ENCODE measurements at regions not wholly inside any gene's neighbourhood (a gene's known extent, or its start where the extent isn't known, plus 50 kb on each side); places are given as distances from the start of the nearest gene placed in this dataset.

- DNase-seq (ENCODE audit: low read depth), result no peak
- TF ChIP-seq, protein P1, sequence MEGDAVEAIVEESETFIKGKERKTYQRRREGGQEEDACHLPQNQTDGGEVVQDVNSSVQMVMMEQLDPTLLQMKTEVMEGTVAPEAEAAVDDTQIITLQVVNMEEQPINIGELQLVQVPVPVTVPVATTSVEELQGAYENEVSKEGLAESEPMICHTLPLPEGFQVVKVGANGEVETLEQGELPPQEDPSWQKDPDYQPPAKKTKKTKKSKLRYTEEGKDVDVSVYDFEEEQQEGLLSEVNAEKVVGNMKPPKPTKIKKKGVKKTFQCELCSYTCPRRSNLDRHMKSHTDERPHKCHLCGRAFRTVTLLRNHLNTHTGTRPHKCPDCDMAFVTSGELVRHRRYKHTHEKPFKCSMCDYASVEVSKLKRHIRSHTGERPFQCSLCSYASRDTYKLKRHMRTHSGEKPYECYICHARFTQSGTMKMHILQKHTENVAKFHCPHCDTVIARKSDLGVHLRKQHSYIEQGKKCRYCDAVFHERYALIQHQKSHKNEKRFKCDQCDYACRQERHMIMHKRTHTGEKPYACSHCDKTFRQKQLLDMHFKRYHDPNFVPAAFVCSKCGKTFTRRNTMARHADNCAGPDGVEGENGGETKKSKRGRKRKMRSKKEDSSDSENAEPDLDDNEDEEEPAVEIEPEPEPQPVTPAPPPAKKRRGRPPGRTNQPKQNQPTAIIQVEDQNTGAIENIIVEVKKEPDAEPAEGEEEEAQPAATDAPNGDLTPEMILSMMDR (conservative IDR thresholded peaks at IDR 0.05; ENCODE audit: control insufficient read depth, insufficient read depth, low read depth, low read length), result no peak
Measured at GRCh38 chr9:86868616-86869015, 78.7 kb downstream of the GAS1 start.

DNA sequence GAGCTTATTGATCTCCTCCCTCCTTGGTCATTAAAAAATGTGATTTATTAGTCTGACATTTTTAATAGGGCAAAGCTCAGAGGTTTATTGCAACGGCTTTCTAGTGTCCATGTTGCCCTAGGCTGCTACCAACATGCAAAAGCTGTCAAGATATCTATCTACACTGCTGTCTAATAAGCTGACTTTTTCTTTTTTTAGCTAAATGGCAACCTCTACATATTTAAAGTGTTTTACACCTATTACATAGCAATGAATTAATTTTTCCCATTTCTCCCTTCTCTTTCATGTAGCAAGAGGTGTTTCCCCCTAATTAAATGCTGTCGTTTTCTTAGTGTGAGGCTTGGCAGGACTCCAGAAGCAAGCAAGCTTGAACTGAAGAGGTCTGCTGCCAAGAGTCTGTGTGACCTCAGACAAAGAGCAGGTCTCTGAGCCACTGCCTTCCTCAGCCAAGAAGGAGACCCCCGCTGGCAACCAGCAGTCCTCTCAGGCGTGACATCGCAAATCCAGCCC lies 79.4 kb downstream of the GAS1 start:
- DNase-seq (ENCODE audit: low read depth), result no peak
- TF ChIP-seq, protein P1 (conservative IDR thresholded peaks at IDR 0.05; ENCODE audit: control insufficient read depth, insufficient read depth, low read depth, low read length), result no peak
- no peak overlapping the region for H3K4me3 ChIP-seq (ENCODE audit: control insufficient read depth, low read depth, low read length)

More at GRCh38 chr9:86868616-86869015, 78.7 kb downstream of the GAS1 start:
- no peak overlapping the region for H3K4me3 ChIP-seq (ENCODE audit: control insufficient read depth, low read depth, low read length)

GRCh38 chr9:86865952-86866351 lies 81.4 kb downstream of the GAS1 start:
- no peak for DNase-seq (ENCODE audit: low read depth)
- H3K4me3 ChIP-seq (ENCODE audit: control insufficient read depth, low read depth, low read length), result no peak overlapping the region
- TF ChIP-seq, protein P1 (conservative IDR thresholded peaks at IDR 0.05; ENCODE audit: control insufficient read depth, insufficient read depth, low read depth, low read length), result no peak

DNA sequence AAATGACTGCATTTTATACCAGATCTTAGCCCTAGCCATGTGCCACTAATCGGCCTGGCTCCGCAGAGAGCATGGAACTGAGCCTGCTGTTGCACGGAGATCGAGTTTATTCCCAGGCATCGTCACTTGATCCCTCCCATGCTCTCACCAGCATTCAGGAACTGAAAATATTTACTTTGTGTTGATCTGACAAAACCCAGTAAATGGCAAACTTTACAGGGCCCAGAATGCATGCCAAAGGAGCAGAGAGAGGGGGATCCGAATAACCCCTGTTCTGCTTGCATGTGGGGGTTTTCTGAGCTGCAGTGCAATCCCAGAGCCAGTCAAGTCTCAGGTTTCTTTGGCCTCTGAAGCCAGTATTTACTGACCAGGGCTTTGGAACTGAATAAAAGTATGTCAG lies 87.3 kb downstream of the GAS1 start:
- H3K4me3 ChIP-seq (ENCODE audit: control insufficient read depth, low read depth, low read length), result no peak overlapping the region
- no peak for DNase-seq (ENCODE audit: low read depth)
- TF ChIP-seq, protein P1 (conservative IDR thresholded peaks at IDR 0.05; ENCODE audit: control insufficient read depth, insufficient read depth, low read depth, low read length), result no peak

DNA sequence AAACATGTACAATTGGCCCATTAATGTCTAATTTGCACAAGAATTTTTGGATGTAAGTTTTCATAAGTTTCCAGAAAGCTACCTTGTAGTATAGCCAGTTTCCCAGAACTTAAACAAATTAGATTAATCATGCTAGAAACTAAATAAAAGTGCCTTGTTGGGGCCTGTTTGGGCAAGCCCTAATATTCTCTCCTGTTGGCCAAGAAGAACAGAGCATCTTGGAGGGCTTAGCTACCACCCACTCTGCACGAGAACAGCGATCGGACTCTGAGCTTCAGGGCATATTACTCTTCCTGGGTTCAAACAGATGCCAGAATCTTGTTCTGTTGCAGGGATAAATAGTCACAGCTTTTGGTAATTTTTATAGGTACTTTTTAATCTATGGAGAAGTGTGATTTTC lies 88.2 kb downstream of the GAS1 start:
- DNase-seq (ENCODE audit: low read depth), result no peak
- no peak overlapping the region for H3K4me3 ChIP-seq (ENCODE audit: control insufficient read depth, low read depth, low read length)
- TF ChIP-seq, protein P1 (conservative IDR thresholded peaks at IDR 0.05; ENCODE audit: control insufficient read depth, insufficient read depth, low read depth, low read length), result no peak

DNA sequence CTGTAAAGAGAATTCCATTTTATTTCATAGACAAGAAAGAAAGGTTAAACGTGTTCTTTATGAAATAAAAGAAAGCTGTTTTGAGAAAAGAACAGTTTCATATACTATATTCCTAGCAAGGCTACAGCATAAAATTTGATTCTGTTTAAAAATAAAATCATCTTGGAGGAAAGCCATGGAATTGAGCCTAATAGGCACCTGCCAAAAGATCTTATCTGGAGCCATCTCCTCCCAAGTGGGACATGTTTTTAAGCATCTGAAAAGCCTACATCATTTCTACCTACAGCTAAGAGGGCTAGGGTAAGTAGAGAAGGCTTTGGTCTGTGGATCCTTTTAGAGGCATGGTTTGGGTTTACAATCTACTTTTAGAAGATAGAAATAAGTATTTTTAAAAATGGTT lies 89.3 kb downstream of the GAS1 start:
- TF ChIP-seq, protein P1 (conservative IDR thresholded peaks at IDR 0.05; ENCODE audit: control insufficient read depth, insufficient read depth, low read depth, low read length), result no peak
- H3K4me3 ChIP-seq (ENCODE audit: control insufficient read depth, low read depth, low read length), result no peak overlapping the region
- DNase-seq (ENCODE audit: low read depth), result no peak

DNA sequence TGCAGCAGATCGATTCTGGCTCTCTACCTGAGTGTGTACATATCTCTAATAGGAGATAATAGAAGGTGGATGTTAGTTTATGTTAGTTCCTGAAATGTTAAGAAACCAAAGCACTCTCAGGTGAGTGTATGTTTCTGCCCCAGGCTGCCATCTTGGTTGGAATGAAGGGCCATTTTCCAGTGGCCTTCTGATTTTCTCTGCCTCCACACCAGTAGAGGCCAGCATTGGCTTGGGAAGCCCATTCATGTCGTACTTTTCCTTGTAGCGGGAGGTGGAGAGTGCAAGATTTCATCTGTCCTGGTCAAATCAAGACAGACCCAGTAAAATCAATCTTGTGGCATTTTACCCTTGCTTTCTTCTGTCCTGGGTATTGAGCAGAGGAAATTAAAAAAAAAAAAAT lies 91.0 kb downstream of the GAS1 start:
- TF ChIP-seq, protein P1 (conservative IDR thresholded peaks at IDR 0.05; ENCODE audit: control insufficient read depth, insufficient read depth, low read depth, low read length), result peak; percentile 18
- peak; percentile 8 for DNase-seq (ENCODE audit: low read depth)
- no peak overlapping the region for H3K4me3 ChIP-seq (ENCODE audit: control insufficient read depth, low read depth, low read length)
